Spleen (tissue), 7 donors: ENCODE measurements at regions not wholly inside any gene's neighbourhood (a gene's known extent, or its start where the extent isn't known, plus 50 kb on each side); places are given as distances from the start of the nearest gene placed in this dataset.

ENCODE experiments used
- CTCF ChIP-seq, 11 experiments: fragments of 200-600 bp in 7 of 11; fragments of 450-650 bp in 4 of 11; sonication (generic) in 4 of 11; IDR thresholded peaks in 8 of 11; conservative IDR thresholded peaks in 3 of 11; 1 replicate in 7 of 11; 2 replicates in 4 of 11; pipeline versions ENCODE4 v1.4.0 to v1.8.0; 2016 to 2021; ENCODE audit warnings: antibody characterized with exemption in 11 of 11, inconsistent platforms in 4 of 11, mild to moderate bottlenecking in 1 of 11
- POLR2A ChIP-seq, 3 donors: fragments of 450-650 bp; IDR thresholded peaks; one replicate each; pipeline ENCODE4 v1.5.1; 2017; ENCODE audit warnings: antibody characterized with exemption in 3 of 3, mild to moderate bottlenecking in 1 of 3
- POLR2AphosphoS5 ChIP-seq, 3 donors: sonication (generic); formaldehyde crosslinking; IDR thresholded peaks; one replicate each; pipeline ENCODE4 v1.5.1; 2017; ENCODE audit warnings: antibody characterized with exemption in 3 of 3
- donor health status: DM: no; HTN: no; CAD: no; lungs with moderate emphysema.
- donor health status: DM: no; HTN: no; CAD: no.
- donor health status: DM: no; HTN: no; CAD: no.

DNA sequence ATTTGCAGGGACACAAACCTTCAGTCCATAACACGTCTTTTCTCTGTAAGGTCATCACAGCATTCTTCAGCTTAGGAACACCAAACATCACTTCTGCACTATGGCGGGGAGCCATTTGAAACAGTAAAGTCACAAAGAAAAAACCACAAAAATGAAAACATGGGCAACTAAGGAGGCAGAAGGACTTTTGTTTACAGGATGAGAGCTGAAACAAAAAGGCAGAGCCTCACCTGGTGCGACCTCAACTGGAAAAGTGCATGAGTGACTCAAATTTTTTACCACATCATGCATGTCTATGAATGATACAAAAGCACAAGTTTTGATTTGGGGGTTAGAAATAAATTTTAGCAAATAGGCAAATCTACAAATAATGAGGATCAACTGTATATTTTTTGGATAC is 68.2 kb upstream of the TNFAIP3 start:
- TF ChIP-seq CTCF (IDR thresholded peaks at IDR 0.05 in 8 of 11, conservative IDR thresholded peaks at IDR 0.05 in 3 of 11) (no peak), POLR2AphosphoS5 (IDR thresholded peaks at IDR 0.05) (no peak), POLR2A (IDR thresholded peaks at IDR 0.05) (no peak)
